Left lung (tissue), 4 donors: ENCODE measurements at regions not wholly inside any gene's neighbourhood (a gene's known extent, or its start where the extent isn't known, plus 50 kb on each side); places are given as distances from the start of the nearest gene placed in this dataset.
A peak's percentile ranks its signal among the peaks of the same experiment; 100 is the strongest.

Experiments
- ATAC-seq: fragments of 200-7000 bp; cut with Tn5 transposase; one replicate; pipeline ENCODE4 v1.9.1; 2020; ENCODE audit warnings: moderate library complexity
- DNase-seq, 4 donors: peaks; one replicate each; pipeline ENCODE4 v3.0.0-alpha.2; 2013 to 2020
- H3K27ac ChIP-seq, 2 donors: fragments of 200-600 bp; sonication (generic) in 1 of 2; one replicate each; pipeline versions ENCODE4 v1.5.0 to v1.8.0; 2020 to 2021
- H3K27me3 ChIP-seq, 2 donors: fragments of 200-600 bp; sonication (generic) in 1 of 2; one replicate each; pipeline versions ENCODE4 v1.5.0 to v1.8.0; 2020 to 2021
- H3K36me3 ChIP-seq, 2 donors: fragments of 200-600 bp; sonication (generic) in 1 of 2; one replicate each; pipeline versions ENCODE4 v1.5.0 to v1.8.0; 2020 to 2021
- H3K4me1 ChIP-seq, 2 donors: fragments of 200-600 bp; one replicate each; pipeline ENCODE4 v1.8.0; 2021
- H3K4me3 ChIP-seq, 2 donors: fragments of 200-600 bp; sonication (generic) in 1 of 2; one replicate each; pipeline versions ENCODE4 v1.5.0 to v1.8.0; 2020 to 2021; ENCODE audit warnings: mild to moderate bottlenecking in 1 of 2
- H3K9me3 ChIP-seq, 2 donors: fragments of 200-600 bp; sonication (generic) in 1 of 2; one replicate each; pipeline versions ENCODE4 v1.5.0 to v1.8.0; 2020 to 2021
- CTCF ChIP-seq, 2 donors: fragments of 200-600 bp; sonication (generic) in 1 of 2; IDR thresholded peaks; one replicate each; pipeline versions ENCODE4 v1.5.0 to v1.8.0; 2021; ENCODE audit warnings: antibody characterized with exemption in 2 of 2
- intact Hi-C, 2 donors: fragments of 100-400 bp; cut with DNase I; formaldehyde crosslinking; loops; one replicate each; pipeline versions ENCODE4 v1.11.2 to v1.14.2; 2022
- donor health status: DM: no; HTN: yes; CAD: no.
- donor health status: DM: no; HTN: no; CAD: no.

DNA sequence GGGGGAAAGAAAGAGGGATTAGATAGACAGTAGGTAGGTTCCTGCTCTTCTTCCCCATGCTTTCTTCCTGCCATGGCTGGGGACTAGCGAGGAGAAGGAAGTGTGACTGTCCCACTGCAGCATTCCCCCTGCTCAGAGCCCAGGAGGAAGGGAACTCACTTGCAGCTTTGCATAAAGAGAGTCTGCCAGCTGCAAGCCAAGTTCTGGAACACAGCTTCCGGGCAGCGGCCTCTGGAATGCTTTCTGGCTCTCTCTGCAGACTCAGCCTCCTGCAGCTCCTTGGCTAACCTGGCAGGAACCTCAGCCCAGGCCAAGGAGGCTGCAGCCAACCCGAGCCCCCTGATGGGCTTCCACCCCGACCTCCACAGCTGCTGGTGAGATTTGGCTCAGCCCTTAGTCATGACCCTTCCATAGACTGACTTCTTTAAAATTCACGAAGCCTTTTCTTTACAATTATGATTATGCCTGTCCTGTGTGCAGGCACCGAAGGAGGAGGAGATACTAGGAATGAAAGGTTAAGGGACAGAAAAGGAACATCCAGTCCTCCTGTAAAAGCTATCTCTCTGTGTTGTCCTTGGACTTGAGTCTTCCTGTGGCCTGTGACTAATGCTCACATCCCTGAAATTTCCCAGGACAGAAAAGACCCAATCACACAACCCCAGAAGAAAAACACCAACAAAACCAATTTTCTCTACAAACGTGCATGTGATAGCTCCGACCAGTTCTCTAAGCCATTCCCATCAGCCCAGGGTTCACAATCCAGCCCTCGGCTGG lies 108.2 kb upstream of the OLIG2 start:
- TF ChIP-seq CTCF (IDR thresholded peaks at IDR 0.05) = no peak
- H3K9me3 ChIP-seq = no peaks in the 10 kb centered on the region
- peak; percentile 33 for ATAC-seq
- no peaks in the 10 kb centered on the region for H3K4me1 ChIP-seq
- no peaks in the 10 kb centered on the region for H3K36me3 ChIP-seq
- intact Hi-C loops = no loop called here
- DNase-seq = peak in 2 of 4 donors; percentile 31 to 37
- no peaks in the 10 kb centered on the region for H3K27me3 ChIP-seq
- no peak overlapping the region for H3K27ac ChIP-seq
- no peak overlapping the region for H3K4me3 ChIP-seq

- no peaks in the 10 kb centered on the region for H3K36me3 ChIP-seq
- no peak for ATAC-seq
- no peak overlapping the region for H3K4me3 ChIP-seq
- H3K27ac ChIP-seq = no peak overlapping the region
- no peaks in the 10 kb centered on the region for H3K27me3 ChIP-seq
- no peak for TF ChIP-seq CTCF (IDR thresholded peaks at IDR 0.05)
- no peak for DNase-seq
- no peaks in the 10 kb centered on the region for H3K9me3 ChIP-seq
- no peaks in the 10 kb centered on the region for H3K4me1 ChIP-seq
- intact Hi-C loops = no loop called here
Measured at GRCh38 chr21:32918478-32919120, 107.1 kb upstream of the OLIG2 start.

DNA sequence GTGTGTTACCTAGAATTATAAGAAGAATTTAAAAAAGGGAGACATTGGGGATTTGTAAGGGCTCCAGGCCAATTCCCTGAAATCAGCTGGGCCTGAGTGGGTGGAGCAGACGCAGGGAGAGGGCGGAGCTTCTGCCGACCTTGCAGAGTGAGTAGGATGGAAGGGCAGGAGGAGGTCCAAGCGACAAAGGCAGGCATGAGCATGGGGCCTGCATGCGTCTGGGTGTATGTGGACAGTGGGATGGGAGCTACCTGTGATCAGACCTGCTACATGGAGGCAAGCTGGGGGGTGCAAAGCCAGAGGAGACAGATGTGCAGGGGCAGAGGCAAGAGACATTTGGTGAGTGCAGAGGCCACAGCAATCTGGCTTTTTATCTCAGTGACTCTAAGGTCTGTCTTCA lies 105.3 kb upstream of the OLIG2 start:
- H3K27me3 ChIP-seq = no peaks in the 10 kb centered on the region
- H3K4me1 ChIP-seq = no peaks in the 10 kb centered on the region
- no peak overlapping the region for H3K4me3 ChIP-seq
- DNase-seq = no peak
- H3K36me3 ChIP-seq = no peaks in the 10 kb centered on the region
- peaks cover 0 to 13% of the 10 kb centered on the region in 2 donors for H3K9me3 ChIP-seq
- H3K27ac ChIP-seq = no peak overlapping the region
- intact Hi-C loops = no loop called here
- TF ChIP-seq CTCF (IDR thresholded peaks at IDR 0.05) = no peak
- no peak for ATAC-seq

DNA sequence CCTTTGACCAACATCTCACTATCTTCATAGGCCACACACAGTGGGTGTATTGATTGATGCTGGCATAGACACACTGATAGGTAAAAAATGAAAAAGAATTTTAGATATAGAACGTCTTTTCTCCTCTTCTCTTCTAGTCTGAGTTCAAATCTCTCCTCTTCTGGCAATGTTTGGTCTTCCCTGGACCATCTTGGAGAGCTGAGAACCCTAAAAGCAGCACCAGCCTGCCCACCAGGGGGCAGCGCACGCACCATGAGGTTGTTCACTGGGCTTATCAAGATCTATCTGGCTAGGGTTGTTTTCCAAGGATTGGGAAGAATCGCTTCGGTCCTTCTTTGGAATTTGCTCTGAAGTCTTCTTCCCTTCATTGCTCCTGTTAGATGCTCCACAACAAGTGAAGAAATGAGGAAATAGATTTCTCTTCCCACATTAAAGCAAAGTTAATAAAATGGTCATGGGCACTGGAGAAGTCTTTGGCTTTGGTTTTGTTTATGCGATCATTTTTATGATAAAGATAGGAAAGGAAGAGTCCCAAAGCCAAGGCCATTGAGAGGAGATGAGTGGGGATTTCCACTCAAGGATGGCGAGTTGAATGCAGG lies 104.0 kb upstream of the OLIG2 start:
- Histone ChIP-seq H3K27me3 (no peaks in the 10 kb centered on the region), H3K4me1 (no peaks in the 10 kb centered on the region), H3K9me3 (peaks cover 0 to 25% of the 10 kb centered on the region in 2 donors), H3K36me3 (no peaks in the 10 kb centered on the region), H3K27ac (no peak overlapping the region), H3K4me3 (no peak overlapping the region)
- DNase-seq (peak in 1 of 4 donors; percentile 87), ATAC-seq (peak; percentile 57)
- intact Hi-C loops = no loop called here
- TF ChIP-seq CTCF (IDR thresholded peaks at IDR 0.05) = peak; percentile 26 to 60

- H3K36me3 ChIP-seq = no peaks in the 10 kb centered on the region
- TF ChIP-seq CTCF (IDR thresholded peaks at IDR 0.05) = no peak
- no peak overlapping the region for H3K27ac ChIP-seq
- H3K9me3 ChIP-seq = peaks cover 0 to 25% of the 10 kb centered on the region in 2 donors
- no peaks in the 10 kb centered on the region for H3K4me1 ChIP-seq
- ATAC-seq (no peak), DNase-seq (no peak)
- no peak overlapping the region for H3K4me3 ChIP-seq
- no peaks in the 10 kb centered on the region for H3K27me3 ChIP-seq
- intact Hi-C loops = no loop called here
Measured at GRCh38 chr21:32925098-32925497, 100.6 kb upstream of the OLIG2 start.
